GM18505 (cell line): ENCODE measurements at regions not wholly inside any gene's neighbourhood (a gene's known extent, or its start where the extent isn't known, plus 50 kb on each side); places are given as distances from the start of the nearest gene placed in this dataset.

Experiments used
- ATAC-seq: cut with Tn5 transposase; IDR thresholded peaks from one replicate; pipeline ENCODE4 v1.9.1; 2021; ENCODE audit not compliant: unreplicated experiment
- POLR2A ChIP-seq: IDR thresholded peaks from 4 replicates; pipeline ENCODE4 v1.6.1; 2011; ENCODE audit warnings: borderline replicate concordance; ENCODE audit not compliant: insufficient read depth, insufficient read length; ENCODE audit errors: extremely low read depth

- TF ChIP-seq POLR2A: no peak
- ATAC-seq: no peak
Measured at GRCh38 chr12:118649765-118650585, 273.6 kb downstream of the SUDS3 start.

GRCh38 chr12:118650586-118650960 is 274.2 kb downstream of the SUDS3 start:
- no peak for ATAC-seq
- no peak for TF ChIP-seq POLR2A

- no peak for TF ChIP-seq POLR2A
- ATAC-seq: no peak
Measured at GRCh38 chr12:118651487-118651886, 275.1 kb downstream of the SUDS3 start.

GRCh38 chr12:118655588-118655987 is 279.2 kb downstream of the SUDS3 start:
- TF ChIP-seq POLR2A: no peak
- no peak for ATAC-seq

- TF ChIP-seq POLR2A: no peak
- no peak for ATAC-seq
Measured at GRCh38 chr12:118680356-118680963, 300.9 kb upstream of the SRRM4 start.

- ATAC-seq: no peak
- TF ChIP-seq POLR2A: no peak
Measured at GRCh38 chr12:118682656-118683055, 298.7 kb upstream of the SRRM4 start.

- ATAC-seq: no peak
- no peak for TF ChIP-seq POLR2A
Measured at GRCh38 chr12:118685983-118686607, 295.2 kb upstream of the SRRM4 start.

GRCh38 chr12:118689793-118690192 is 291.5 kb upstream of the SRRM4 start:
- no peak for TF ChIP-seq POLR2A
- ATAC-seq: peak; percentile 68

GRCh38 chr12:118690506-118690905 is 290.8 kb upstream of the SRRM4 start:
- ATAC-seq: no peak
- no peak for TF ChIP-seq POLR2A

GRCh38 chr12:118694128-118694775 is 287.1 kb upstream of the SRRM4 start:
- no peak for TF ChIP-seq POLR2A
- no peak for ATAC-seq

- no peak for TF ChIP-seq POLR2A
- ATAC-seq: no peak
Measured at GRCh38 chr12:118704527-118705241, 276.7 kb upstream of the SRRM4 start.

GRCh38 chr12:118706437-118706836 is 274.9 kb upstream of the SRRM4 start:
- ATAC-seq: no peak
- no peak for TF ChIP-seq POLR2A

GRCh38 chr12:118709946-118710345 is 271.4 kb upstream of the SRRM4 start:
- ATAC-seq: no peak
- no peak for TF ChIP-seq POLR2A
